ENCODE measurements at regions not wholly inside any gene's neighbourhood (a gene's known extent, or its start where the extent isn't known, plus 50 kb on each side); places are given as distances from the start of the nearest gene placed in this dataset.

GRCh38 chrX:40331353-40331752, 233.6 kb upstream of the BCOR start:
- TF ChIP-seq SP1 (IDR thresholded peaks at IDR 0.05): no peak
- no peak for TF ChIP-seq SP1 (CRISPR knock-in tag; IDR thresholded peaks at IDR 0.05)
- TF ChIP-seq U2AF1 (optimal IDR thresholded peaks at IDR 0.05; ENCODE audit: low read depth, low read length): no peak
- TF ChIP-seq ELK4 (CRISPR knock-in tag; IDR thresholded peaks at IDR 0.05; ENCODE audit: borderline replicate concordance): no peak
- no peak for TF ChIP-seq RBAK (CRISPR knock-in tag; IDR thresholded peaks at IDR 0.05)
- TF ChIP-seq CTCF (CRISPR knock-in tag; IDR thresholded peaks at IDR 0.05): no peak
- TF ChIP-seq HOXA9 (CRISPR knock-in tag; IDR thresholded peaks at IDR 0.05; ENCODE audit: borderline replicate concordance): no peak
- TF ChIP-seq STAT6 (CRISPR knock-in tag; IDR thresholded peaks at IDR 0.05; ENCODE audit: borderline replicate concordance): no peak
- TF ChIP-seq MAX (IDR thresholded peaks at IDR 0.05): no peak
- TF ChIP-seq NFYB (CRISPR knock-in tag; IDR thresholded peaks at IDR 0.05): no peak
- no peak for TF ChIP-seq DNMT1 (CRISPR knock-in tag; IDR thresholded peaks at IDR 0.05)
- no peak for TF ChIP-seq HMGXB4 (CRISPR knock-in tag; IDR thresholded peaks at IDR 0.05; ENCODE audit: borderline replicate concordance in 1 of 2, low read depth in 1 of 2)
- no peak for TF ChIP-seq REST (IDR thresholded peaks at IDR 0.05; ENCODE audit: borderline replicate concordance in 1 of 2, low read depth in 1 of 2, low read length in 2 of 2)
- TF ChIP-seq JUNB (CRISPR knock-in tag; IDR thresholded peaks at IDR 0.05; ENCODE audit: borderline replicate concordance): no peak

Measured in HepG2 (cell line).